ENCODE measurements at regions not wholly inside any gene's neighbourhood (a gene's known extent, or its start where the extent isn't known, plus 50 kb on each side); places are given as distances from the start of the nearest gene placed in this dataset.
A peak's percentile ranks its signal among the peaks of the same experiment; 100 is the strongest.

GRCh38 chr21:15514073-15514946, 215.5 kb upstream of the USP25 start (continued):
- TF ChIP-seq TBX2 (CRISPR knock-in tag; IDR thresholded peaks at IDR 0.05; ENCODE audit: borderline replicate concordance) (peak; percentile 95), MLXIP (CRISPR knock-in tag; IDR thresholded peaks at IDR 0.05; ENCODE audit: borderline replicate concordance) (no peak), MED1 (CRISPR knock-in tag; IDR thresholded peaks at IDR 0.05) (peak; percentile 93), POGZ (CRISPR knock-in tag; IDR thresholded peaks at IDR 0.05) (peak; percentile 87; the same call in 1 of the 2 replicates), TFAP4 (IDR thresholded peaks at IDR 0.05; ENCODE audit: borderline replicate concordance, low read depth) (no peak), GFI1 (CRISPR knock-in tag; IDR thresholded peaks at IDR 0.05; ENCODE audit: borderline replicate concordance) (peak; percentile 53; the same call in 1 of the 2 replicates), ZFP36L1 (CRISPR knock-in tag; IDR thresholded peaks at IDR 0.05) (peak; percentile 79; the same call in 1 of the 2 replicates), HDAC1 (CRISPR knock-in tag; IDR thresholded peaks at IDR 0.05) (peak; percentile 89), HNF1A (IDR thresholded peaks at IDR 0.05; ENCODE audit: low read depth) (peak; percentile 48; the same call in 1 of the 2 replicates), HNF1A (CRISPR knock-in tag; IDR thresholded peaks at IDR 0.05; ENCODE audit: borderline replicate concordance) (peak; percentile 67; the same call in 1 of the 2 replicates), ZNF556 (CRISPR knock-in tag; IDR thresholded peaks at IDR 0.05; ENCODE audit: borderline replicate concordance) (peak; percentile 80; the same call in 1 of the 2 replicates), ISL2 (CRISPR knock-in tag; IDR thresholded peaks at IDR 0.05) (peak; percentile 75), ZNF331 (CRISPR knock-in tag; IDR thresholded peaks at IDR 0.05) (peak; percentile 84), KDM5A (IDR thresholded peaks at IDR 0.05; ENCODE audit: borderline replicate concordance, low read length) (peak; percentile 38; the same call in 1 of the 2 replicates), PPARG (CRISPR knock-in tag; conservative IDR thresholded peaks at IDR 0.05) (peak; percentile 63; the same call in 1 of the 2 replicates), FOXA1 (IDR thresholded peaks at IDR 0.05) (peak; percentile 99), FOXA1 (CRISPR knock-in tag; IDR thresholded peaks at IDR 0.05) (peak; percentile 99)
- TF ChIP-seq, protein P1, sequence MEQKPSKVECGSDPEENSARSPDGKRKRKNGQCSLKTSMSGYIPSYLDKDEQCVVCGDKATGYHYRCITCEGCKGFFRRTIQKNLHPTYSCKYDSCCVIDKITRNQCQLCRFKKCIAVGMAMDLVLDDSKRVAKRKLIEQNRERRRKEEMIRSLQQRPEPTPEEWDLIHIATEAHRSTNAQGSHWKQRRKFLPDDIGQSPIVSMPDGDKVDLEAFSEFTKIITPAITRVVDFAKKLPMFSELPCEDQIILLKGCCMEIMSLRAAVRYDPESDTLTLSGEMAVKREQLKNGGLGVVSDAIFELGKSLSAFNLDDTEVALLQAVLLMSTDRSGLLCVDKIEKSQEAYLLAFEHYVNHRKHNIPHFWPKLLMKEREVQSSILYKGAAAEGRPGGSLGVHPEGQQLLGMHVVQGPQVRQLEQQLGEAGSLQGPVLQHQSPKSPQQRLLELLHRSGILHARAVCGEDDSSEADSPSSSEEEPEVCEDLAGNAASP (CRISPR knock-in tag; IDR thresholded peaks at IDR 0.05; ENCODE audit: borderline replicate concordance), result peak; percentile 70; the same call in 1 of the 2 replicates
